OCI-LY7 (cell line): ENCODE measurements at regions not wholly inside any gene's neighbourhood (a gene's known extent, or its start where the extent isn't known, plus 50 kb on each side); places are given as distances from the start of the nearest gene placed in this dataset.

Experiments
- BruUV-seq: library from RNA; stranded (reverse); fragments of 400-500 nt; replicated peaks from 2 replicates; lab custom pipeline; 2021; lab: Mats Ljungman, UMichigan
- CTCF ChIA-PET: fragments of 300-600 bp; sonication (Branson Sonifier 250); formaldehyde crosslinking; loops from one replicate; lab custom pipeline; 2022; ENCODE audit warnings: antibody characterized with exemption; ENCODE audit not compliant: unreplicated experiment; lab: Charles Lee
- POLR2A ChIA-PET: fragments of 300-600 bp; sonication (Branson Sonifier 250); formaldehyde crosslinking; loops from one replicate; lab custom pipeline; 2022; ENCODE audit warnings: antibody characterized with exemption; lab: Charles Lee
- DNase-seq: peaks from one replicate; pipeline ENCODE4 v3.0.0-alpha.2; 2015; ENCODE audit warnings: low spot score
- H2AFZ ChIP-seq: fragments of 200-600 bp; sonication (generic), shearing (Covaris generic); 2 replicates; pipeline ENCODE4 v1.6.1; 2014; ENCODE audit warnings: mild to moderate bottlenecking, antibody characterized with exemption, low read length, moderate library complexity
- H3K27ac ChIP-seq: fragments of 200-600 bp; sonication (generic); 2 replicates; pipeline ENCODE4 v1.5.1; 2014; ENCODE audit warnings: mixed run types, low read depth, mild to moderate bottlenecking, moderate library complexity, low read length, inconsistent platforms; ENCODE audit not compliant: poor library complexity, severe bottlenecking
- H3K36me3 ChIP-seq: fragments of 200-600 bp; sonication (generic); 2 replicates; pipeline ENCODE4 v1.6.1; 2014; ENCODE audit warnings: mild to moderate bottlenecking, antibody characterized with exemption, low read length, moderate library complexity, mixed read lengths; ENCODE audit not compliant: insufficient read depth
- H3K4me1 ChIP-seq: fragments of 200-600 bp; sonication (generic); 2 replicates; pipeline ENCODE4 v1.5.1; 2014; ENCODE audit warnings: mild to moderate bottlenecking, low read length; ENCODE audit not compliant: insufficient read depth, poor library complexity, severe bottlenecking
- H3K4me2 ChIP-seq: fragments of 200-600 bp; sonication (generic); 2 replicates; pipeline ENCODE4 v1.6.1; 2014; ENCODE audit warnings: mild to moderate bottlenecking, low read length
- H3K4me3 ChIP-seq: fragments of 200-600 bp; sonication (generic); 2 replicates; pipeline ENCODE4 v1.5.1; 2014; ENCODE audit warnings: mild to moderate bottlenecking, low read depth, low read length; ENCODE audit not compliant: poor library complexity, severe bottlenecking
- H3K79me2 ChIP-seq: fragments of 200-600 bp; sonication (generic); 2 replicates; pipeline ENCODE4 v1.6.1; 2016; ENCODE audit warnings: low read depth, mild to moderate bottlenecking, low read length, moderate library complexity, mixed read lengths; ENCODE audit not compliant: insufficient read depth
- H3K9me2 ChIP-seq: fragments of 200-600 bp; sonication (generic); 2 replicates; pipeline ENCODE4 v1.6.1; 2016; ENCODE audit warnings: mild to moderate bottlenecking, low read length, mixed read lengths; ENCODE audit not compliant: insufficient read depth
- H3K9me3 ChIP-seq: fragments of 200-600 bp; sonication (generic); 2 replicates; pipeline ENCODE4 v1.6.1; 2014; ENCODE audit warnings: mild to moderate bottlenecking, mixed run types, low read length, mixed read lengths
- H4K20me1 ChIP-seq: fragments of 200-600 bp; sonication (generic); 2 replicates; pipeline ENCODE4 v1.6.1; 2014; ENCODE audit warnings: mild to moderate bottlenecking, antibody characterized with exemption, low read length, moderate library complexity, mixed read lengths; ENCODE audit not compliant: insufficient read depth
- CTCF ChIP-seq: fragments of 200-600 bp; sonication (generic); conservative IDR thresholded peaks from 2 replicates; pipeline ENCODE4 v1.5.1; 2014; ENCODE audit warnings: mild to moderate bottlenecking, antibody characterized with exemption, low read length, moderate library complexity, mixed read lengths
- EZH2phosphoT487 ChIP-seq: fragments of 200-600 bp; sonication (generic); IDR thresholded peaks from 2 replicates; pipeline ENCODE4 v1.6.1; 2018; ENCODE audit warnings: low read depth, borderline replicate concordance, mild to moderate bottlenecking, mixed run types, antibody characterized with exemption, low read length, moderate library complexity, mixed read lengths
- intact Hi-C: fragments of 100-400 bp; cut with micrococcal nuclease; formaldehyde crosslinking; loops from one replicate; pipeline ENCODE4 v1.10.0; 2022; ENCODE audit not compliant: unreplicated experiment

GRCh38 chr18:22098563-22098989 lies 70.8 kb upstream of the GATA6 start:
- Histone ChIP-seq H3K36me3 (no peaks in the 10 kb centered on the region), H3K4me2 (no peak overlapping the region), H3K79me2 (no peaks in the 10 kb centered on the region), H3K4me1 (no peaks in the 10 kb centered on the region), H2AFZ (no peak overlapping the region), H4K20me1 (no peaks in the 10 kb centered on the region), H3K27ac (no peak overlapping the region), H3K9me3 (no peaks in the 10 kb centered on the region), H3K4me3 (no peak overlapping the region), H3K9me2 (no peaks in the 10 kb centered on the region)
- ChIA-PET POLR2A (no interaction called here), CTCF (no interaction called here)
- TF ChIP-seq EZH2phosphoT487 (no peak), CTCF (no peak)
- intact Hi-C loops = no loop called here
- BruUV-seq = no TSS peak
- DNase-seq = no peak

- Histone ChIP-seq H3K79me2 (no peaks in the 10 kb centered on the region), H3K9me3 (no peaks in the 10 kb centered on the region), H4K20me1 (no peaks in the 10 kb centered on the region), H3K27ac (no peak overlapping the region), H3K4me3 (no peak overlapping the region), H3K36me3 (no peaks in the 10 kb centered on the region), H3K4me2 (no peak overlapping the region), H2AFZ (no peak overlapping the region), H3K4me1 (no peaks in the 10 kb centered on the region), H3K9me2 (no peaks in the 10 kb centered on the region)
- POLR2A ChIA-PET = no interaction called here
- DNase-seq = no peak
- intact Hi-C loops = no loop called here
- no peak for TF ChIP-seq EZH2phosphoT487
- TF ChIP-seq CTCF = no peak
- no TSS peak for BruUV-seq
- CTCF ChIA-PET = no interaction called here
These were observed 69.5 kb upstream of the GATA6 start for GRCh38 chr18:22099925-22100324.

- CTCF ChIA-PET = no interaction called here
These were observed 67.7 kb upstream of the GATA6 start for GRCh38 chr18:22101731-22102130.

More at GRCh38 chr18:22101731-22102130, 67.7 kb upstream of the GATA6 start:
- Histone ChIP-seq H4K20me1 (no peaks in the 10 kb centered on the region), H3K79me2 (no peaks in the 10 kb centered on the region), H2AFZ (no peak overlapping the region), H3K27ac (no peak overlapping the region), H3K9me2 (no peaks in the 10 kb centered on the region), H3K9me3 (no peaks in the 10 kb centered on the region), H3K36me3 (no peaks in the 10 kb centered on the region), H3K4me2 (no peak overlapping the region), H3K4me1 (no peaks in the 10 kb centered on the region), H3K4me3 (no peak overlapping the region)
- intact Hi-C loops = no loop called here
- no peak for DNase-seq
- no TSS peak for BruUV-seq
- POLR2A ChIA-PET = no interaction called here
- TF ChIP-seq CTCF = no peak
- no peak for TF ChIP-seq EZH2phosphoT487
